Gastroesophageal sphincter (tissue), 4 donors: ENCODE measurements at regions not wholly inside any gene's neighbourhood (a gene's known extent, or its start where the extent isn't known, plus 50 kb on each side); places are given as distances from the start of the nearest gene placed in this dataset.

Source experiments
- ATAC-seq: fragments of 150-250 bp; one replicate; pipeline ENCODE4 v1.9.1; 2016; ENCODE audit warnings: mild to moderate bottlenecking, moderate library complexity
- H3K27ac ChIP-seq, 4 donors: fragments of 200-600 bp; sonication (generic) in 3 of 4; 1 replicate in 3 of 4; 2 replicates in 1 of 4; pipeline ENCODE4 v1.5.1; 2016 to 2019
- H3K27me3 ChIP-seq: fragments of 200-600 bp; sonication (generic); one replicate; pipeline ENCODE4 v1.5.1; 2019
- H3K36me3 ChIP-seq, 2 donors: fragments of 200-600 bp; sonication (generic); one replicate each; pipeline ENCODE4 v1.5.1; 2019; ENCODE audit warnings: control low read depth in 1 of 2
- H3K4me1 ChIP-seq, 3 donors: fragments of 200-600 bp; sonication (generic); 1 replicate in 2 of 3; 2 replicates in 1 of 3; pipeline ENCODE4 v1.5.1; 2016 to 2019; ENCODE audit warnings: control low read depth in 2 of 3
- H3K4me3 ChIP-seq, 2 donors: fragments of 200-600 bp; sonication (generic); one replicate each; pipeline ENCODE4 v1.5.1; 2019; ENCODE audit warnings: mild to moderate bottlenecking in 1 of 2, moderate library complexity in 1 of 2
- H3K9me3 ChIP-seq, 3 donors: fragments of 200-600 bp; sonication (generic); one replicate each; pipeline ENCODE4 v1.5.1; 2017 to 2019; ENCODE audit warnings: control low read depth in 2 of 3
- CTCF ChIP-seq, 4 experiments: fragments of 200-600 bp in 2 of 4; fragments of 450-650 bp in 2 of 4; sonication (generic) in 1 of 4; IDR thresholded peaks; one replicate each; pipeline ENCODE4 v1.5.1; 2017 to 2019; ENCODE audit warnings: antibody characterized with exemption in 4 of 4, mild to moderate bottlenecking in 2 of 4, moderate library complexity in 2 of 4
- EP300 ChIP-seq: sonication (generic); formaldehyde crosslinking; IDR thresholded peaks from one replicate; pipeline ENCODE4 v1.6.1; 2017; ENCODE audit warnings: antibody characterized with exemption, mild to moderate bottlenecking
- POLR2A ChIP-seq, 2 donors: fragments of 450-650 bp; IDR thresholded peaks; one replicate each; pipeline ENCODE4 v1.6.1; 2017; ENCODE audit warnings: antibody characterized with exemption in 2 of 2, mild to moderate bottlenecking in 2 of 2, moderate library complexity in 1 of 2
- POLR2AphosphoS5 ChIP-seq: sonication (generic); formaldehyde crosslinking; IDR thresholded peaks from one replicate; pipeline ENCODE4 v1.6.1; 2017; ENCODE audit warnings: antibody characterized with exemption
- WGBS, 2 donors: methylation state at CpG; one replicate each; pipeline ENCODE4 v1.1.5; 2018; ENCODE audit warnings: low coverage in 1 of 2; 5-methylcytosine and 5-hydroxymethylcytosine counted together

GRCh38 chr3:187979564-187979963 lies 174.4 kb upstream of the LPP start:
- H3K9me3 ChIP-seq: peaks cover 0 to 6% (median 0%) of the 10 kb centered on the region in 3 donors
- H3K36me3 ChIP-seq: no peaks in the 10 kb centered on the region
- H3K4me3 ChIP-seq: no peak overlapping the region
- H3K27ac ChIP-seq: no peak overlapping the region
- no peaks in the 10 kb centered on the region for H3K4me1 ChIP-seq
- no peak for ATAC-seq
- no peaks in the 10 kb centered on the region for H3K27me3 ChIP-seq
- 80% methylated on average over 1 of the region's 2 CpGs; no CpG with 5 or more reads in 1 of the 2 donors for WGBS, 2 donors
- TF ChIP-seq POLR2AphosphoS5 (no peak), CTCF (IDR thresholded peaks at IDR 0.05) (no peak), EP300 (no peak), POLR2A (IDR thresholded peaks at IDR 0.05) (no peak)

DNA sequence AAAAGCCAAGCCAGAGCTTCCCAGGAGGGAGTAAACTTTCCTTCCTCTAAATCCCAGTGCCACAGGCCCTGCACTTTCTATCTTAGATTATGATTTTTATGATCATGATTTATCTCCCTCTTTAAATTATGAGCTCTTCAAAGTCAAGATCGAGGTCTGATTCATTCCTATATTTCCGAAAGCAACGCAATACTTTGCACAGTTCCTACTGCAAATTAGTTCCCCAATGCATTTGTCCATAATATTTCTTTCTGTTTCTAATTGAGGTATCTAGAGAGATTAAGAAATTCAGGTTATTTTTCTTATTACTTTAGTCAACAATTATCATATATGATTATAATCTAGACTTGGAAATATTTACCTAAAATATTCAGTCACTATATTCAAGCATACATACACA lies 173.1 kb upstream of the LPP start:
- H3K27me3 ChIP-seq: no peaks in the 10 kb centered on the region
- H3K4me3 ChIP-seq: no peak overlapping the region
- H3K27ac ChIP-seq: no peak overlapping the region
- no peaks in the 10 kb centered on the region for H3K36me3 ChIP-seq
- WGBS, 2 donors: 86 to 89% methylated on average over 3 of the region's 3 CpGs
- peaks cover 0 to 6% (median 0%) of the 10 kb centered on the region in 3 donors for H3K9me3 ChIP-seq
- H3K4me1 ChIP-seq: no peaks in the 10 kb centered on the region
- TF ChIP-seq POLR2AphosphoS5 (no peak), POLR2A (IDR thresholded peaks at IDR 0.05) (no peak), CTCF (IDR thresholded peaks at IDR 0.05) (no peak), EP300 (no peak)
- ATAC-seq: no peak

DNA sequence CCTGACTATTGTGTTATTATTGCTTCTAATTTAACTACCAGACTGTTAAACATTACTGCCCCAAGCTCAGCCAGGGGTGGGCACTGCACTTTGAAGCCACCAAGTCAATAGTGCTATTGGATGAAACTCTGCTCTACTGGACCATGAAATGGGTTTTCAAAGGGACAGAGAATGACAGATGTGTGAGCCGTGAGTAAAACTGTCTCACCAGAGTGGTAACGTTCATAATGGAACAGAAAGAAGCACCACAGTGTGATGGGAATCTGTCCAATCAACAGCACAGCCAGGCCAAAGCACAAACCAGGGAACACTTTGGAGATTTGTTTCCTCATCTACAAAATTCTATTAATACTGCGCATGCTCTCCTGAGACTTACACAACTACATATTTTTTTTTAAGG lies 171.8 kb upstream of the LPP start:
- ATAC-seq: no peak
- TF ChIP-seq POLR2AphosphoS5: no peak
- no peak for TF ChIP-seq POLR2A (IDR thresholded peaks at IDR 0.05)
- TF ChIP-seq EP300: no peak
- no peak for TF ChIP-seq CTCF (IDR thresholded peaks at IDR 0.05)
- no peaks in the 10 kb centered on the region for H3K4me1 ChIP-seq
- no peaks in the 10 kb centered on the region for H3K27me3 ChIP-seq
- H3K4me3 ChIP-seq: no peak overlapping the region
- no peak overlapping the region for H3K27ac ChIP-seq
- no peaks in the 10 kb centered on the region for H3K36me3 ChIP-seq
- 70 to 86% methylated on average over 2 to 3 of the region's 3 CpGs for WGBS, 2 donors
- H3K9me3 ChIP-seq: peaks cover 0 to 6% (median 0%) of the 10 kb centered on the region in 3 donors

DNA sequence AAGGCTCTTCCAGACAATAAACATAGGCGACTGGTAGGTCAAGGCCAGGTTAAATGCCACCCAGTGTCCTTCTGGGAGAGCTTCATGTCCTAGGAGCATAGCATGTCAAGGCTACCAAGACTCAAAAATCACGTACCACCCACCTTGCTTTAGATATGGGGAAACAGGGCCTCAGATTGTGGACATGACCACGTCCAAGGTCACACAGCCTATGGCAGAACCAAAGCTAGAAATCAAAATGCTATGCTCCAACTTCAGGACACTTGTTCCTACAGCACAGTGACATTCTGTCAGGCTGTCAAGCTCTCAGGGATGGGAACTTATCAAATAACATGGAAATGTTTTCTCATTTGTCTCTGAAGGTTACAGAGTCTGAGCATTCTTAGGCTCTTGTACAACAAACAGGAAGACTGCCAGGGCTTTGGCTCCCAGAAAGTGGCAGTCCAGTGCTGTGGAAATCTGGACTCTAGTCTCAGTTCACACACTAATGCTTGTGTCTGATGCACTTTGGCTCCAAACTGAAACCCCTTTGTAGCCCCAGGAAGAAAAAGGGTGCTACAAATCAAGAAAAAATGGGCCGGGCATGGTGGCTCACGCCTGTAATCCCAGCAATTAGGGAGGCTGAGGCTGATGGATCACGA lies 170.4 kb upstream of the LPP start:
- Histone ChIP-seq H3K27me3 (no peaks in the 10 kb centered on the region), H3K9me3 (no peaks in the 10 kb centered on the region), H3K4me1 (no peaks in the 10 kb centered on the region), H3K36me3 (no peaks in the 10 kb centered on the region), H3K27ac (no peak overlapping the region), H3K4me3 (no peak overlapping the region)
- WGBS, 2 donors: 90 to 94% methylated on average over 4 to 5 of the region's 6 CpGs
- TF ChIP-seq CTCF (IDR thresholded peaks at IDR 0.05): no peak
- no peak for TF ChIP-seq POLR2AphosphoS5
- TF ChIP-seq POLR2A (IDR thresholded peaks at IDR 0.05): no peak
- no peak for TF ChIP-seq EP300
- no peak for ATAC-seq

- H3K27me3 ChIP-seq: no peaks in the 10 kb centered on the region
- no peak overlapping the region for H3K4me3 ChIP-seq
- H3K36me3 ChIP-seq: no peaks in the 10 kb centered on the region
- H3K27ac ChIP-seq: no peak overlapping the region
- TF ChIP-seq POLR2AphosphoS5 (no peak), CTCF (IDR thresholded peaks at IDR 0.05) (no peak), POLR2A (IDR thresholded peaks at IDR 0.05) (no peak), EP300 (no peak)
- H3K9me3 ChIP-seq: no peaks in the 10 kb centered on the region
- no peaks in the 10 kb centered on the region for H3K4me1 ChIP-seq
- 88 to 97% methylated on average over 1 to 2 of the region's 2 CpGs for WGBS, 2 donors
- ATAC-seq: no peak
Measured at GRCh38 chr3:187985647-187986046, 168.3 kb upstream of the LPP start.
